HG03460 (cell line): ENCODE measurements at regions not wholly inside any gene's neighbourhood (a gene's known extent, or its start where the extent isn't known, plus 50 kb on each side); places are given as distances from the start of the nearest gene placed in this dataset.
"Not testable (repeated sequence)": the region's sequence is repeated elsewhere in the genome, so short reads cannot be mapped to it uniquely, and the experiment has no call there.

Experiments used
- ATAC-seq: cut with Tn5 transposase; IDR thresholded peaks from one replicate; pipeline ENCODE4 v1.9.1; 2021; ENCODE audit not compliant: unreplicated experiment

DNA sequence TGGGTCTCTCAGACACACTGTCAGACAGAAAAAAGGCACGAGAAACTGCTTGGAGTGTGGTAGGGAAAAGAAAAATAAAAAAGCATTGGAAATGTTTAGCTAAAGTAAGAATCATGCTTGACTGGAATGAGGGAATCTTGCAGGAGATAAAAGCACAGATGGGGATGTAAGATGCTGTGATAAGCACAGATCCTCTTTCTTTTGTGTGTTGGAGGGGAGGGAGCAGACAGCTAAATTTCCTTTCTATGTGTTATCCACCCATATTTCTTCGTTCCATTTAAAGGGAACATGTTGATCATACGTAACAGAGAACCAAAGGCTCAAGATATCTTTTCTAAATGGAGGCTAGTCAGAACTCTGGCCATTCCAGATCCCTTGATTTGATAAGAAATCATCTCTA, 614.0 kb upstream of the LCORL start:
- ATAC-seq = no peak

DNA sequence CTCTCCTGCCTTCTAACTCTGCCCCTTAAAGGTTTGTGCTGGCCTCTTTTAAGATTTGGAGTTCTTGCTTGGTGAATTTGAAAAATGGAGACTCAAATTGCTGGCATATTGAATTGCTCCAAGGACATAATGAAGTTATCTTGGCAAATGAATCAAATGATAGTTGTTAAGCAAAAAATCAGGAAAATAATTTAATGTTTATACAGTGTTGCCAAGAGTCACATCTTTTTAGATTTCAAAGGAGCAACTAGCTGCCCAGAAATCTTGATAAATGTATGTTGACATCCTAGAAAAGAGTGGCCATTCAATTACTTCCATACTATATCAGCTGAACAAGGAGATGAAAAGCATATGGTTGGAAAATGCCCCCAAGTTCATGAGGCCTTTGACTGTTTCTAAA, 610.0 kb upstream of the LCORL start:
- no peak for ATAC-seq

GRCh38 chr4:18630218-18631110, 608.9 kb upstream of the LCORL start:
- no peak for ATAC-seq

DNA sequence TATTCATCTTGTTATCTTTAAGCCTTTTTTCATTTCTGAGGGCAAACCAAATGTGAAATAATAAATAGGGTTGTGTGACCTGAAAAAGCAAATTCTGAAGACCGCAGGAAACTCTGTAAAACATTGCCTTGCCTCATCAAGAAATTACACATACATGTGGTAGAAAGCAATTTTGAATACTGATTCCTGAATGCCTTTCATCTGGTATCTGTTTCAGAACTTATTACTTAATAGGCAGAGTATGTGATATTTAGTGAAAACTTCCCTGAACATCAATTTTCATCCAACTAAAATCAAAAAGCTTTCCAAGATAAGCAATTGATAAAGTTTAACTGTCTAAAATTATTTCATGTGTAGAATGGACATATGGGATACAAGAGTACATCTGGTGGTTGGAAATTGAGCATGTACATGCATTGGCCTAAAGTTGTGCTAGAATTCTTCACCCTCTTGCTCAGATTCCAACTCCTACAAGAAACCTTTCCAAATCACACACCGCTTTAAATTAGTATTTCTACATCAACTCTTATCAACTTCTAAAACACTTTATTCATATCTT, 606.0 kb upstream of the LCORL start:
- no peak for ATAC-seq

- no peak for ATAC-seq
Measured at GRCh38 chr4:18626996-18627395, 605.4 kb upstream of the LCORL start.

DNA sequence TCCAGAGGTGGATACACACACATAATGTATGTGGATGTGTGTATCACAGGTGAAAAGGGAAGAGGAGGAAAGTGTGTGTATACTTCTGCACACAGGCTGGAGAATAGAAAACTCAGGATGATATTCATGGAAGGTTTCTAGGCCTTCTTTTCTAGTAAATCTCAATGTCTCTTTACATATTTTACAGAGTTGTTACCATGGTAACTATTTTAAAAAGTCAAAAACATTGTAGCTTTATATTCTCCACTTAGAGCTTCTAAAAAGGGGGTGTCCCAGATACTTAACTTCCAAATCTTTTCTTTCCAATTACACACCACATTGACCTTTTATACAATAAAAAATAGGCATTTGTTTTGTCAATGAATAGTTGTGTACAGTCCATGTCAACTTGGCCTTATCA, 604.8 kb upstream of the LCORL start:
- ATAC-seq = no peak

DNA sequence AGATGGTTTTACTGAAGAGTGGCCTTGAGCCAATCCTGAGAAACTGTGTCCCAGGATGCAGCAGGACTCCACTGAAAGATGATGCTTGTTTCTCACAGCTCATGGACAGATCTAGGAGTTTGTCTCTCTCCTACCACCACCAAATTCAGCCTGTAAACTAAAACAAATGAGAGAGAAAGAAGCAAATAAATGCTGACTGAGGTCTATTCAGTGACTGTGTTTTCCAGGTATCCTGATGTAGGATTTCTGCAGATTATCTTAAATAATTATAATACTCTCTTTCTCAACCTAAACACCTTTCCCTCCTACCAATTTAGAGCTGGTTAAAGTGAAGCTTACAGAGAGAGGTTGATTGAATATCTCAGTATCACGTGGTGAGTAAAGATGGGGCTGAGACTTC, 599.6 kb upstream of the LCORL start:
- no peak for ATAC-seq

DNA sequence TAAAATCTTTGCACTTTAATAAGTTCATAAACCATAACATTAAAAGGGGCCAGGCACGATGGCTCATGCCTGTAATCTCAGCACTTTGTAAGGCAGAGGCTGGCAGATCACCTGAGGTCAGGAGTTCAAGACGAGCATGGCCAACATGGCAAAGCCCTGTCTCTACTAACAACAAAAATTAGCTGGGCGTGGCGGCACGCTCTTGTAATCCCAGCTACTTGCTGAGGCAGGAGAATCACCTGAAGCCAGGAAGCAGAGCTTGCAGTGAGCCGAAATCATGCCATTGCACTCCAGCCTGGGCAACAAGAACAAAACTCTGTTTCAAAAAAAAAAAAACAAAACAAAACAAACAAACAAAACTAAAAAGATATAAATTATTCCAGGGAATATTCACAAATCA, 595.2 kb upstream of the LCORL start:
- ATAC-seq = no peak

GRCh38 chr4:18611026-18611425, 589.5 kb upstream of the LCORL start:
- no peak for ATAC-seq

DNA sequence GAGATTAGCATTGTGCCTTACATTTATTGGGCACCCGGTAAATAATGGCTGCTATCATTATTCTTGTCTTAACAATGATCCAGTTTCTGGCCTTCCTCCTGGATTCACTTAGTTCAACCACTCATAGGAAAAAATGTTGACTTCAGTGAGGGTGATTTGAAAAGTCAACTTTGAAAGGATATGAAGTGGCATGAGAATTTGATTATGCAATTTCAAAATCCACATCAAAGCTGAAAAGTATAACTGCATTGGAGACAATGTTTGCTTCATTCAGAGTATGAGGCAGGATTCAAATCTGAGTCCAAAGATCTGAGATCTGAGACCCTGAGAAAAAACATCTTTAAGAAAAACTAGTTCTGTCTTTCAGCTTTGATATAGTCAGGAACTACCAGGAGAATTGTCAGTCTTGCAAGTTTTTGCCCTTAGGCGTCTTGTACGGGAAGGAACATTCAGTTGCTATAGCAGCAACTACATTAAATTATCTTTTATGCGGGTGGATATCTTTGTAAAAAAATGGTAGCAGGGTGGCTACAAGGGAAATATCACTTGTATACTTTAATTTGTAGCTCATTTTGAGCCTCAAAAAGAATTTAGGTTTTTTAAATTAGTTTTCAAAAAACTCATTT, 587.5 kb upstream of the LCORL start:
- no peak for ATAC-seq

GRCh38 chr4:18602610-18603009, 581.1 kb upstream of the LCORL start:
- ATAC-seq = not testable (repeated sequence)

DNA sequence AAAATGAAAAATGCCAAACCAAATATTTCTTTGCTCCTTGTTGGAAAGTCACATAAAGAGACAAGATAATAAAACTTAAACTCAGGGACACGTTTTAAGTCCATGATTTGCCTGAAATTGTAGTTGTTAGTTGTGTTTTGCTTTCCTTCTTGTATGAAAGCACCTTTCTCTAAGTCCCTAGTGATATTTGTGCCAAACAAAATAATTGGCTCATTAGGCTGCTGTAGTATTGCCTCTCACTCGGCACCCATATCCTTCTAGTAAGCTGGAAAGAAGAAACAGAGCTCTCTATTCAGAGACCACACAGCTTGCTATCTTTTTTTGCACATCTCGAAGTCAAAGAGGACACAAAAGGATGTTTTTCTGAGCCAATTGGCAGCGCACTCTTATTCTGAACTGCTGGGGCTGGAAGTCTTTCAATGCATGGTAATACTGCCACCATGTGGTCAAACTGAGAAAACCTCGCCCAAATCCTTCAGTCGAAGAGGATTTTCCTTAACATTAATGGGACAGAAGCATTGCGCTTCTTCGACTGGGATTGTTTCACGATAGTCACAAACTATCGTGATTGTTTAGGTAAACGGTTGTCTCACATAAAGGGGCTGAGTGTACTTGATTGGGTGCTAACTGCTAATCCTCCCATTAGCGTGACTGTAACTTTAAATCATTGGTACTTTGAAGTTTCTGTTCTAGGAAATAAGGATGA, 571.9 kb upstream of the LCORL start:
- ATAC-seq = peak; percentile 86

DNA sequence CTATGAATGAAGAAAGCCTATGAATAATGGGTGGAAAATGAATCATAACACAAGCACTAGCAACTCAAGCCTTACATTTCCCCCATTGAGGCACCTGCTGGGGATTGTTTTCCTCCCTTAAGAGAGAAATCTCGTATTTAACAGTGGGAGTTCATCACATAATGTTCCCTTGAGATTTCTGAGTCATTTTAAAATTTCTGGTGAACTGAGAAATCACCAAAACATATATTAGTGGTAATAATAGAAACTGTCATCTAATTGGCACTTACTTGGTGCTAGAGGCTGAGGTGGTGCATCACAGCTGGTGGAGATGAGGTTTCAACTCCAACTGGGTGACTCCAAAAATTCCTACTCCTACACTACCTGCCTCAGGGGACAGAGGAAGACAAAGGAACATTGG, 561.3 kb upstream of the LCORL start:
- no peak for ATAC-seq

DNA sequence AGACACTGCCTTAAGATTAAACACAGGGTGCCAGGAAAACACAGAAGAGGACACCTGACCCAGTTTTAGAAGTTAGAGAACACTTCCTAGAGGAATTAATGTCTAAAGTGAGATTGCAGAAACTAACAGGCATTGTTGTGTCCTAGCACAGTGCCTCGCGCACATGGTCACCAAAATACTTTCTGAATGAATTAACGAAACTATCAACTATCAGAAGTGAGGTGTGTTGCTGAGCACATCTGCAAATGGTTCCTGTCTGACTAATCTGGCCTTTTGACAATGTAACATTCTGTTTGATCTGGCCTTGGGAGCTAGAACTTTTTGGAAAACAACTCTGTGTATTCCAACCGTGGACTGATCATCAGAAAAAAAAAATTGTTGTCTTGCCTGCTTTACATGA, 556.8 kb upstream of the LCORL start:
- ATAC-seq = no peak

- no peak for ATAC-seq
Measured at GRCh38 chr4:18572481-18572880, 550.9 kb upstream of the LCORL start.

DNA sequence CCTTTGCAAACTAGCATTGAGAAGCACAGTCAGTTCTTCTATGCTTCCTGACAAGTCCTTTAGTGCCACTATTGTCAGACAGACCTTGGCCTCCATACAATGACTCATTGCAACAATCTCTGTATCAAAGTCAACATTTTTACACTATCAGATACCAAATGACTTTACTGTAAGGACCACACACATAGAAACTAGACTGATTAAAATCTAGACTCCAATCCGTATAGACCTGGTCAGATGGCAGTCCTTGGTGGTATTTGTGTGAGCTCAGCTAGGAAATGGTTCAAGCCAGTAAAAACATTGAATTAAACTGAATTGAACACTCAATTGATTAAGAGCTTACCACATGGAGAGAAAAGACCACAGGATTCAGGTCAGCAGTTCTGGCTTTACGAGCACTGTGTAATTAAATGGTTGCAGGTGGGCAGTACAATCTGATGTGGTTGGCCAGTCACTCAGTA, 549.8 kb upstream of the LCORL start:
- ATAC-seq = no peak

DNA sequence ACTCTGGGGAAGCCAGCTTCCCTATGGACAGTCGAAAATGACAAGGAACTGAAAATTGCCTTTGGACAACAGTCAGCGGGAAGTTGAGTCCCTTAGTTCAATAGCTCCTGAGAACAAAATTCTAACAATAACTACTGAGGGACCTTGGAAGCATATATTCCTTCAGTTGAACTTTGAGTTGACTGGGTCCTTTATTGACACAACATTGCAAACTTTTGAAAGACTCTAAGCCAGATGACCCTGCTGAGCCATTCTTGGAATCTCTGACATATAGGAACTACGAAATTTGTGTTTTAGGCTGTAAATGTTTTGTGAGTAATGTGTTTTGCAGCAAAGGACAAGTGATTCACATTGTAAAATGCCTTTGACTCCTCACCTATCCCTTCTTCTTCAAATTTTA, 548.8 kb upstream of the LCORL start:
- ATAC-seq = no peak

- ATAC-seq = no peak
Measured at GRCh38 chr4:18568600-18568999, 547.0 kb upstream of the LCORL start.

GRCh38 chr4:18566970-18567799, 545.6 kb upstream of the LCORL start:
- ATAC-seq = no peak

DNA sequence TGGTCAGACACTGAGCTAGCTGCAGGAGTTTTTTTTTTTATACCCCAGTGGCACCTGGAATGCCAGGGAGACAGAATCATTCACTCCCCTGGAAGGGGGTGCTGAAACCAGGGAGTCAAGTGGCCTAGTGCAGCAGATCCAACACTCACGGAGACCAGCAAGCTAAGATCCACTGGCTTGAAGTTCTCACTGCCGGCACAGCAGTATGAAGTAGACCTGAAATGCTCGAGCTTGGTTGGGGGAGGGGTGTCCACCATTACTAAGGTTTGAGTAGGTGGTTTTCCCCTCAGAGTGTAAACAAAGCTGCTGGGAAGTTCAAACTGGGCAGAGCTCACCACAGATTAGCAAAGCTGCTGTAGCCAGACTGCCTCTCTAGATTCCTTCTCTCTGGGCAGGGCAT, 537.9 kb upstream of the LCORL start:
- no peak for ATAC-seq

- no peak for ATAC-seq
Measured at GRCh38 chr4:18556402-18556801, 534.8 kb upstream of the LCORL start.
